ENCODE measurements at regions not wholly inside any gene's neighbourhood (a gene's known extent, or its start where the extent isn't known, plus 50 kb on each side); places are given as distances from the start of the nearest gene placed in this dataset.

- TF ChIP-seq E2F8 (IDR thresholded peaks at IDR 0.05; ENCODE audit: low read depth, partially characterized antibody), result no peak
- TF ChIP-seq RELB (IDR thresholded peaks at IDR 0.05; ENCODE audit: low read depth), result no peak
- no peak for TF ChIP-seq IKZF1 (conservative IDR thresholded peaks at IDR 0.05)
- TF ChIP-seq YBX1 (IDR thresholded peaks at IDR 0.05), result no peak
- no peak for TF ChIP-seq IRF3 (IDR thresholded peaks at IDR 0.05)
- TF ChIP-seq EP300 (IDR thresholded peaks at IDR 0.05; ENCODE audit: borderline replicate concordance in 1 of 2, control insufficient read depth in 1 of 2, low read depth in 2 of 2, low read length in 2 of 2), result no peak
Measured at GRCh38 chr2:215740071-215740470, 273.3 kb downstream of the MREG start (continued).

- H3K27ac ChIP-seq (ENCODE audit: control insufficient read depth, insufficient read depth), result no peak overlapping the region
- no peak overlapping the region for H2AFZ ChIP-seq (ENCODE audit: control insufficient read depth, low read depth, low read length)
- in situ Hi-C loops (cut with MboI), result no loop called here
- H3K4me2 ChIP-seq (ENCODE audit: control insufficient read depth, insufficient read depth), result no peak overlapping the region
- H4K20me1 ChIP-seq (ENCODE audit: control insufficient read depth, insufficient read depth), result no peaks in the 10 kb centered on the region
- ATAC-seq (no peak), FAIRE-seq (no peak), DNase-seq (ENCODE audit: low read depth, low spot score) (no peak)
- intact Hi-C loops (cut with micrococcal nuclease; ENCODE audit: unreplicated experiment), result no loop called here
- no peaks in the 10 kb centered on the region for H3K4me1 ChIP-seq (ENCODE audit: control insufficient read depth, insufficient read depth, low read length)
- 11% methylated on average over 2 of the region's 2 CpGs for WGBS (ENCODE audit: insufficient coverage, insufficient replicate concordance, low lambda C conversion rate, missing lambda C conversion rate)
- SMC1A ChIA-PET (ENCODE audit: uncharacterized antibody, unreplicated experiment), result interaction anchor here (1.2 to 1.3 kb wide), 2 partner anchors 13 to 16 kb away, joined by 3 to 5 read pairs; no protein-coding TSS in a partner anchor
- H3K9ac ChIP-seq (ENCODE audit: control insufficient read depth, insufficient read depth, low read length), result no peak overlapping the region
- H3K9me3 ChIP-seq (replicated peaks; ENCODE audit: control insufficient read depth, insufficient read depth, low read length), result no peaks in the 10 kb centered on the region
- no TSS peak for BruUV-seq (replicated peaks)
- no peaks in the 10 kb centered on the region for H3K27me3 ChIP-seq (replicated peaks in 1 of 2; ENCODE audit: control insufficient read depth in 2 of 2, insufficient read depth in 2 of 2, low read length in 1 of 2)
- RAD21 ChIA-PET (ENCODE audit: unreplicated experiment), result interaction anchor here (0.6 kb wide), 1 partner anchor 205 kb away, joined by 3 read pairs; no protein-coding TSS in a partner anchor
- POLR2A ChIA-PET, result no interaction called here
- CTCF ChIA-PET, result interaction anchor here (0.7 to 1.3 kb wide), 2 partner anchors 9 to 43 kb away, joined by 3 read pairs; no protein-coding TSS in a partner anchor
- no peaks in the 10 kb centered on the region for H3K36me3 ChIP-seq (ENCODE audit: control insufficient read depth in 2 of 2, insufficient read depth in 2 of 2, low read length in 1 of 2)
- no peaks in the 10 kb centered on the region for H3K79me2 ChIP-seq (ENCODE audit: control insufficient read depth, insufficient read depth, low read length)
- no peak overlapping the region for H3K4me3 ChIP-seq
- TF ChIP-seq IKZF1 (conservative IDR thresholded peaks at IDR 0.05) (no peak), STAT1 (conservative IDR thresholded peaks at IDR 0.05) (no peak), ELK1 (IDR thresholded peaks at IDR 0.05; ENCODE audit: low read depth, low read length) (no peak), KLF5 (IDR thresholded peaks at IDR 0.05; ENCODE audit: partially characterized antibody) (no peak), SREBF2 (IDR thresholded peaks at IDR 0.05; ENCODE audit: low read length) (no peak), JUND (IDR thresholded peaks at IDR 0.05; ENCODE audit: low read depth, low read length) (no peak), NKRF (conservative IDR thresholded peaks at IDR 0.05) (no peak)
Measured at GRCh38 chr2:215738351-215738750, 275.0 kb downstream of the MREG start.
